T-helper 1 cell treated with Interleukin-12 subunit alpha and Interleukin-12 subunit beta and Interleukin-4 antibody, amounts not matched to agents 30 μg/mL and 1 μg/mL, for 36 hours (primary cell): ENCODE measurements at regions not wholly inside any gene's neighbourhood (a gene's known extent, or its start where the extent isn't known, plus 50 kb on each side); places are given as distances from the start of the nearest gene placed in this dataset.
A peak's percentile ranks its signal among the peaks of the same experiment; 100 is the strongest.

Experiments used
- H3K27ac Mint-ChIP-seq: one replicate; pipeline ENCODE4 v1.8.0; 2021; ENCODE audit warnings: mild to moderate bottlenecking, mixed read lengths
- H3K27me3 Mint-ChIP-seq: one replicate; pipeline ENCODE4 v1.8.0; 2021; ENCODE audit warnings: low read depth, mixed read lengths
- H3K36me3 Mint-ChIP-seq: one replicate; pipeline ENCODE4 v1.8.0; 2021; ENCODE audit warnings: low read depth, mixed read lengths
- H3K4me1 Mint-ChIP-seq: one replicate; pipeline ENCODE4 v1.8.0; 2021; ENCODE audit warnings: low read depth, mixed read lengths
- H3K4me3 Mint-ChIP-seq: one replicate; pipeline ENCODE4 v1.8.0; 2021; ENCODE audit warnings: mild to moderate bottlenecking, moderate library complexity, mixed read lengths
- H3K9me3 Mint-ChIP-seq: one replicate; pipeline ENCODE4 v1.8.0; 2021; ENCODE audit warnings: mixed read lengths

DNA sequence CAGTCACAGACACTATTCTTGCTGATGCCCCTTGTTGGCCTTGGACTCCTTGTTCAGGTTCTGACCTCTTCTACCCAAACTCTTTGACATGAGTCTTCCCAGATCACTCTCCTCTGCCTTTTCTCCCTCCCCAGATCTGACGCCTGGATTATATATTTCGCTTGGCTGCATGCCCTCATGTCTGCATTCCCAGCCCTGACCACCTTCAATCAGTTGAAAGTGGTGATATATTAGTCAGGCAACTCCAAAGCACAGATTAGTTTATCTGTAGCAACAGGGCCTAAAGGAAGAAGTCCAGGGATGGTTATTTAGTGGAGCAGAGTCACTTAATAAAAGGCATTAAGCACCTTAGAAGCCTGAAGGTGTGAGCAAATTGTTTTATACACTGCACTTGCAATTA, 110.0 kb upstream of the GUCA2B start:
- Mint-ChIP-seq H3K4me3 (no peak overlapping the region), H3K36me3 (no peaks in the 10 kb centered on the region), H3K9me3 (no peaks in the 10 kb centered on the region), H3K27me3 (peaks cover 19% of the 10 kb centered on the region), H3K27ac (no peak overlapping the region), H3K4me1 (no peaks in the 10 kb centered on the region)

DNA sequence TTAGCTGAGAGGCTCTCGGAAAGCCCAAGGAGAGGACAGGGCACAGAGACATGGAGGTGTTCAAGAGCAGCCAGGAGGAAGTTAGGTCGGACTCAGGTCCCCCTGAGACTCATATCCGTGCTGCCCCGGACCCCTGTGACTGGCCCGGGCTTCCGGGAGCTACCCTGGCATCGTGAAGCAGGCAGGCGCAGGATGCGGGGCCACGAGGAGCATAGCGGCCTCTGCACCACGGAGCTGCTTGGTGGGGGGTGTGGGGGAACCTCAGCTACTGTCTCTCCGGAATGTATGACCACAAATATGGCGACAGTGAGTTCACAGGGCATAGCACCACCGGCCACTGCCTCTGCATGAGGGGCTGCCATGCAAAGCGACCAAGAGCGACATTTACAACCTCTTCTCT, 112.2 kb upstream of the GUCA2B start:
- Mint-ChIP-seq H3K36me3 (no peaks in the 10 kb centered on the region), H3K4me3 (no peak overlapping the region), H3K9me3 (no peaks in the 10 kb centered on the region)

DNA sequence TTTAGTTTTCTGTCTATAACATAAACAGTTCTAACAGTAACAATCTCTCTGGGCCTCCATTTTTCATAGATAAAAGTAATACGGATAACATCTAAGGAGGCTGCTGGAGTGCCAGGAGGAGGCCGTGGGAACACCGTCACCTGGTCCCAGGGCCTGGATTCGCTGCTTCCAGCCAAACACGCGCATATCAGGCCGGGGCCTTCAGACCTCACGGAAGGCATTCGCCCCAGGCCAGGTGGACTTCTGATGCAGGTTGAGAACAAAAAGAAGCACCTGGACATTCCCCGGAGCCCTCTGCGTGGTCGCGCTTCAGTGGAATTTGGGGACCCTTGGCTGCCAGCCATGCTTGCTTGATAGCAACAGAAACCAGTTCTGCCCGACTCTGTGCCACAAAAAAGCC, 113.1 kb upstream of the GUCA2B start:
- Mint-ChIP-seq H3K4me3 (no peak overlapping the region), H3K36me3 (no peaks in the 10 kb centered on the region), H3K4me1 (peaks cover 2% of the 10 kb centered on the region), H3K27me3 (peaks cover 10% of the 10 kb centered on the region), H3K9me3 (no peaks in the 10 kb centered on the region), H3K27ac (no peak overlapping the region)

More for the DNA sequence above, 112.2 kb upstream of the GUCA2B start:
- peaks cover 2% of the 10 kb centered on the region for H3K4me1 Mint-ChIP-seq
- H3K27me3 Mint-ChIP-seq: peaks cover 15% of the 10 kb centered on the region
- no peak overlapping the region for H3K27ac Mint-ChIP-seq

DNA sequence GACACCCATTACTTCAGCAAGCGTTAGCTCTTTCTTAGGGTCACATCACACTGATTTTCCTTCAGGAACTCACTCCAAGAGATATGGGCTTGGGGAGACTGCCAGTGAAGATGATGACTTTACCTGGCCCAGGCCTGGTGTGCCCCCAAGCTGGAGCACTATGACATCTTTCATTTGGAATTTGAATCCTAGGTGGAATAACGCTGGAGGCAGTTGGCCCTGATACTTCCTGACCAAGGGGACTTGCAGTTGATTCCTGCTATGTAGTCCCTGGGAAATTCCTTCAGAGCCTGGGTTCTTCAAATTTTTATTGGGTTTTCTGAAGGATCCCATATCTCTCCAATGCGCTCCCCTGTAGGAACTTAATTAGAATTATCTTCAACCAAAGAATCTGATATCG, 114.9 kb upstream of the GUCA2B start:
- no peak overlapping the region for H3K4me3 Mint-ChIP-seq
- H3K4me1 Mint-ChIP-seq: peaks cover 14% of the 10 kb centered on the region
- no peaks in the 10 kb centered on the region for H3K9me3 Mint-ChIP-seq
- peaks cover 8% of the 10 kb centered on the region for H3K27me3 Mint-ChIP-seq
- H3K36me3 Mint-ChIP-seq: no peaks in the 10 kb centered on the region
- no peak overlapping the region for H3K27ac Mint-ChIP-seq

DNA sequence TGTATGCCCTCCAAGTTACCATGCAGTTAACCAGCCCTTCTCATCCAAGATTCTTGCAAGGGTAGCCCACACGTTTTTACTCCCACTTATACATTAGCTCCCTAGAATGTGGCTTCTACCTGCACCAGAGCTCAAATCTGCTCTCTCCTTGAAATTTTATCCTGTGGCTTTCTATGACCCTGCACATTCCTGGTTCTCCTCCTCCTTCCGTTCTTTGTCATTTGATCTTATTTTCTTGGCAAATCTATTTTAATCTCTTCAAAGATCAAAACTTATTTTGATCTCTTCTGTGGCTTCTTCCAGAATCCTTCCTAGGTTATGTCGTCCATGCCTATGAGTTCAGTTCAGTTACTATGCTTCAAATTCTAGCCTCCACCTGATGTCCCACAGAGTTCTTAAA, 115.6 kb upstream of the GUCA2B start:
- no peaks in the 10 kb centered on the region for H3K9me3 Mint-ChIP-seq
- H3K27me3 Mint-ChIP-seq: peaks cover 8% of the 10 kb centered on the region
- H3K4me3 Mint-ChIP-seq: no peak overlapping the region
- peaks cover 17% of the 10 kb centered on the region for H3K4me1 Mint-ChIP-seq
- H3K27ac Mint-ChIP-seq: no peak overlapping the region
- H3K36me3 Mint-ChIP-seq: no peaks in the 10 kb centered on the region

DNA sequence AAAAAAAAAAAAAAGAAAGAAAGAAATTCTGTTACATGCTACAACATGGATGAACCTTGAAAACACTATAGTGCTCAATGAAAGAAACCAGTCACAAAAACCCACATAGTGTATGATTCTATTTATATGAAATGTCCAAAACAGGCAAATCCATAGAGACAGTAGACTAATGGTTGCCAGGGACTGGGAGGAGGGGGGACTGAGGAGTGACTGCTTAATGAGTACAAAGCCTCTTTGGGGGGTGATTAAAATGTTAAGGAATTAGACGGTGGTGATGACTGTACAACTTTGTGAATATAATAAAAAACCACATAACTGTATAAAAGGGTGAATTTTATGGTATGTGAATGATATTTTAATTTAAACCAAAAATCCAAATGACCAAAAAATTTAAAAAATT, 116.0 kb upstream of the GUCA2B start:
- Mint-ChIP-seq H3K27me3 (peaks cover 8% of the 10 kb centered on the region), H3K36me3 (no peaks in the 10 kb centered on the region), H3K27ac (no peak overlapping the region), H3K4me3 (no peak overlapping the region), H3K9me3 (no peaks in the 10 kb centered on the region), H3K4me1 (peaks cover 20% of the 10 kb centered on the region)

DNA sequence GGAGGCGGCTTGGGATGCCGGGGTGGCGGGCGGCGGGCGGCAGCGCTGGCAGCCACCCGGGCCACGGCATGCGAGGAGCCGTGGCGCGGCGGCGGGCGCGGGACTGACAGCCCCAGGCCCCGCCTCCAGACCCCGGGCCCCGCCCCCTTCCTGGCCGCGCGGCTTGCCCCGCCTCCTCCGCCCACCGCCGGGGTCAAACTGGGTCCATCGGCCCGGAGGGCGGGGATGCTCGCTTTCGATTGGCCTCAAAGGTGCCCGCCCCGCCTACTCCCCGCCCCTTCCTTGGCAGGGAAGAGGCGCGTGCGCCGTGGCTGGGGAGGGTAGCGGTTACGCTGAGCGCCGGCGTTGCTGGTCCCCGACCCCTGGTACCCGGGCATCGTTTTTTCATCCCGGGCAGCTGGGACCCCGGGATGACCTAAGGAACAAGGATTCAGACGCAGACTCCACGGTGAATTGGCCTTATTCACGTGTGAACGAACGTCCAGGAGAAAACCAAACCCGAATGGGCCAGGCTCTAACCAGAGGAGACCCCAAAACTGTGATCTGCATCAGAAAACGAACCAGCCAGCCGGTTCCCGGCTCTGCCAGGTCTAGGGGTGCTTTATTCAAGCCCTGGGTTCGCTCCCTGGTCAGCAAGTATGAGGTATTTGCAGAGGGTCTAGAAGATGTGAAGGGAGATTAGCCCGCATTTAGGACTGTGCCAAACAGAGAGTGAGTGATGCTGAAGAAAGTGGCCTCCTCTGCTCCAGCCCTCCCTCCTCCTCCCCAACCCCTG, 117.2 kb upstream of the GUCA2B start:
- Mint-ChIP-seq H3K27me3 (peaks cover 8% of the 10 kb centered on the region), H3K9me3 (peaks cover 4% of the 10 kb centered on the region), H3K4me3 (peak overlapping the region; percentile 79), H3K36me3 (no peaks in the 10 kb centered on the region), H3K27ac (peak overlapping the region; percentile 55), H3K4me1 (peaks cover 29% of the 10 kb centered on the region)

DNA sequence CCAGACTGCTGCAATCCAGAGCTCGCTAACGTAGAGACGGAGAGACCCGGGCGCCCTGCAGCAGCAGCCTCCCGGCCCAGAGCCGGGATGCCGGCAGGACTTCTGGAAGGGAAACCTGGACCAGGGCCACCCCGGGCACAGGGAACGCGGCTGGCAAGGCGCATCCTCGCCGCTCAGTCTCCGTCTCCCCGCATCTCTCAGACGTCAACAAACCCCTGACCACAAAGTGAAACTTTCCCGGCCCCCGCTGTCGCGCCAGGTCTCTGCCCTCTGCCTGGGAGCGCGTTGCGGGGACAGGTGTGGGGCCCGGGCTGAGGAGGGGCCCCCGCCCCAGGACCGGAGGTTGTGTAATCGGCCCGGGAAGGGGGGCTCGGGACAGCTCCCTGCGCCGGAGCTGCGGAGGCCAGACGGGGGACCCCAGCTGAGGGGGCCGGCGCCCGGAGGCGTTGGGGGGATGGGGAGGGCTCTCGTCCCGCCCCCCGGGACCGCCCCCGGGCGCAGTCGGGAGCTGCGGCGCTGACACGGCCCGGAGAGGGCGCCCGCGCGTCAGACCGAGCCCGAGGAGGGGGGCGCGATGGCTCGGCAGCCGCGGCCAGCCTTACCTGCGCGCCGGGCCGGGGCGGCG, 116.6 kb upstream of the HIVEP3 start:
- Mint-ChIP-seq H3K4me1 (peaks cover 31% of the 10 kb centered on the region), H3K4me3 (peak overlapping the region; percentile 85), H3K36me3 (no peaks in the 10 kb centered on the region), H3K9me3 (peaks cover 5% of the 10 kb centered on the region), H3K27me3 (peaks cover 8% of the 10 kb centered on the region), H3K27ac (peak overlapping the region; percentile 16)

DNA sequence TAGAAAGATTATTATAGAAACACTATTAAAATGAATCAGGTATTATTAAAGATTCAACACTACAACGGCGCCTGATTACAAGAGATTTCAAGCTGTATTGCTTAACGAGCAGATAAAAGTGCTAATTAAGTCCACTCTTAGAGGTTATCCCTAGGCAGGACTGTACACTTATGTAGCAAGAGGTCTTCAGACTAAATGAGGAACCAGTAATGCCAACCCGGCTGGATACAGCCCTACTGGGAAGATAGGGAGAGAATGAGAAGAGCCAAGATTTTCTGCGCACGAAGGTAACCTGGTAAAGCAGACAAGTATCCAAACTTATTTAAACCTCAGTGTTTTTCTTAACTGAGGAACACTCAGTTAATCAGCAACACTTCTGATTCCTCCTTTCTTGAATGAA, 115.7 kb upstream of the HIVEP3 start:
- Mint-ChIP-seq H3K36me3 (no peaks in the 10 kb centered on the region), H3K27ac (peak overlapping the region; percentile 16), H3K9me3 (peaks cover 5% of the 10 kb centered on the region)

DNA sequence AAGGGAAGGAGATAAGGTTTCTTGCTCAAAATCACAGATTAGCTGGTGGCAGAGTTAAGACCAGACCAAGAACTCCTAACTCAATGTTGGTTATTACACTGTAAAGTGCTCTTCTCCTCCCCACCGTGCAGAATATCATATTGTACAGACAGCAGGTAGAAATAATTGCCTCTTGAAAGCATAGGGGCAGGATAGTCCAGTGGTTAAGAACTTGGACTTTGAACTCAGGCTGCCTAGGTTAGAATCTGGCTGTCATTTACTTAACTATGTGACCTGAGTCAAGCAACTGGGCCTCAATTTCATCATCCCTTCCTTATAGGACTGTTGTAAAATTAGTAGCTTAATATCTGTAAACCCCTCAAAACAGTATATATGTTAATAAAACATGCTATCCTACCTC, 114.9 kb upstream of the HIVEP3 start:
- Mint-ChIP-seq H3K27ac (no peak overlapping the region), H3K9me3 (peaks cover 10% of the 10 kb centered on the region), H3K4me3 (no peak overlapping the region), H3K4me1 (peaks cover 31% of the 10 kb centered on the region), H3K36me3 (no peaks in the 10 kb centered on the region), H3K27me3 (peaks cover 8% of the 10 kb centered on the region)

More for the DNA sequence above, 115.7 kb upstream of the HIVEP3 start:
- H3K4me3 Mint-ChIP-seq: peak overlapping the region; percentile 85
- H3K27me3 Mint-ChIP-seq: peaks cover 8% of the 10 kb centered on the region
- peaks cover 31% of the 10 kb centered on the region for H3K4me1 Mint-ChIP-seq

DNA sequence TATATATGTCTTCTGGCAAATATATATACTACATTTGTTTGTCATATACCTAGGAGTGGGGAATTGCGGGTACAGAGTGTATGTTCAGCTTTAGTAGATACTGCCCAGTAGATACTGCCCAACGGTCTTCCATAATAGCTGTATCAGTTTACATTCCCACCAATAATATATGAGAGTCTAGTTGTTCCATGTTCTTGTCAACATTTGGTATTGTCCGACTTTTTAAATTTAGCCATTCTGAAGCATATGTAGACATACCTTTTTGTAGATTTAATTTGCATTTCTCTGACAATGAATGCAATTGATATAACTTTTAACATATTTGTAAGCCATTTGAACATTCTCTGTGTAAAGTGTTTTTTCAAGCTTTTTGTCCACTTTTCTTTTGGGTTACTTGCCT, 99.0 kb upstream of the HIVEP3 start:
- Mint-ChIP-seq H3K4me1 (peaks cover 18% of the 10 kb centered on the region), H3K36me3 (peaks cover 6% of the 10 kb centered on the region), H3K9me3 (peaks cover 12% of the 10 kb centered on the region), H3K27me3 (no peaks in the 10 kb centered on the region), H3K27ac (no peak overlapping the region), H3K4me3 (no peak overlapping the region)

DNA sequence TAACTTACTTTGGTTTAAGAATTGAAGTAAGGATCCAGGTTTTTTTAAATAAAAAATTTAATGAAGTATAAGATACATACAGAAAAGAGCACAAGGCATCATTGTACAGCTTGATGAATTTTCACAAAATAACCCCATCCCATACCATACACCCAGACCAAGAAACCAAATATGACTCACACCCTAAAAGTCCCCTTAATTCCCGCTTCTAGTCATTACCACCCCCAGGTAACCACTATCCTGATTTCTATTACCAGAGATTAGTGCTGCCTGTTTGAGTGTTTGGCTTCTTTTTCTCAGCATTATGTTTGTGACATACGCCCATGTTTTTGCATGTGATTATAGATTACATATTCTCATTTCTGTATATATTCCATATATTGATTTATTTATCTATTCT, 98.5 kb upstream of the HIVEP3 start:
- H3K27me3 Mint-ChIP-seq: no peaks in the 10 kb centered on the region
- H3K4me3 Mint-ChIP-seq: no peak overlapping the region
- peaks cover 6% of the 10 kb centered on the region for H3K36me3 Mint-ChIP-seq
- H3K27ac Mint-ChIP-seq: no peak overlapping the region
- H3K9me3 Mint-ChIP-seq: peaks cover 12% of the 10 kb centered on the region
- peaks cover 18% of the 10 kb centered on the region for H3K4me1 Mint-ChIP-seq

DNA sequence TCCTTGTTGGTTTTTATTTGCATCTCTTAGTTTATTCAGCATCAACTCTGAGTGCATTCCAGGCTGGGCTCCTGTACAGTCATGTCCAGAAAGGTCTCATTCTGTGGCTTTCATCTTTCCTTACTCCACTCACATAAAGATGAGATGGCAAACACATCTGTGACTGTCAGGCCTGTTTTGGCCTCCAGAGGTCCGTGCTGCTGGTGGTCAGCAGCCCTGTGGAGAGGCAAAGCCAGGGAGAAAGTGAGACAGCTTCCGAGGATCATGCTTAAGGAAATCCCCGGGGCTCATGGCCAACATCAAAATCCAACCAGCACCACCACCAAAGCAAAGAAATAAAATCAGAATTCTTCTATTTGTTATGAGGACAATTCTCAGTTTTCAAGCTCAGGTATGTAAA, 96.1 kb upstream of the HIVEP3 start:
- H3K4me1 Mint-ChIP-seq: peaks cover 21% of the 10 kb centered on the region
- no peak overlapping the region for H3K4me3 Mint-ChIP-seq
- H3K27me3 Mint-ChIP-seq: peaks cover 3% of the 10 kb centered on the region
- peaks cover 12% of the 10 kb centered on the region for H3K9me3 Mint-ChIP-seq
- H3K27ac Mint-ChIP-seq: no peak overlapping the region
- H3K36me3 Mint-ChIP-seq: peaks cover 4% of the 10 kb centered on the region

DNA sequence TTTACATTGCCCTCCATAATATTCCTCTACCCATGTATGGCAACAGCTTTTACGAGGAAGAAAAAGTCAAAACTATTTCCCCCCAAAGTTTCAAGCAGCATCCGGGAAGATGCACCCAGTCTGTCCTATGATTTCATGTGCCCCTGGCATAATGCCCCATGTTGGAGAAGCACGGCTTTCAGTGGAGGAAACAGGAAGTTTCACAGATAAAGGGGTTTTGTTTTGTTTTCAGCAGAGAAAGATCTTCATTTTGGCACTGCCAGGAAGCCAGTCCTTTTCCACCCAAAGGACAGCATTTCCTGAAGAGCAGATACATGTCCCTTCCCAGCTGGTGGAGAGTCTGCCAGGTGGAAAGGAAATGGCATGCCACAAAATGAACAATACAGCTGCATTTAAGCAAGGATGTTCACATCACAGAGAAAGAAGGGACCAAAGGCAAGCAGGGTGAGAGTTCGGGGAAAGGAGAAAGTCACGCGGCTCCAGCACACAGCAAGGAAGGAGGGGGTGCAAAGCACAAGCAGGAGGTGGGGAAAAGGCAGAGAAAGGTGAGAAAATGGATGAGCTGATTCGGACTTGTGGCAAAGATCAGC, 95.3 kb upstream of the HIVEP3 start:
- H3K27ac Mint-ChIP-seq: peak overlapping the region; percentile 28

DNA sequence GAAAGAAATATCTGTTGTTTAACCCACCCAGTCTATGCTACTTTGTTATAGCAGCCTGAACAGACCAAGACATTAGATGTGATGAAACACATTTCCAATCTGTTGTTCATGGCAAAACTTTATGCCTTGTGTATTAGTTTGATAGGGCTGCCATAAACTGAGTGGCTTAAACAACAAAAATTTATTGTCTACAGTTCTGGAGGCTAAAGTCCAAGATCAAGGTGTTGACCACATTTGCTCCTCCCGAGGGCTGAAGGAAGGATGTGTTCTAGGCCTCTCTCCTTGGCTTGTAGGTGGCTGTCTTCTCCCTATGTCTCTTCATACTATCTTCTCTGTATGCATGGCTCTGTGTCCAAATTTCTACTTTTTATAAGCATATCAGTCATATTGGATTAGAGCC, 94.1 kb upstream of the HIVEP3 start:
- H3K27me3 Mint-ChIP-seq: peaks cover 3% of the 10 kb centered on the region
- peaks cover 25% of the 10 kb centered on the region for H3K4me1 Mint-ChIP-seq
- H3K36me3 Mint-ChIP-seq: peaks cover 4% of the 10 kb centered on the region
- peaks cover 2% of the 10 kb centered on the region for H3K9me3 Mint-ChIP-seq
- H3K27ac Mint-ChIP-seq: no peak overlapping the region
- no peak overlapping the region for H3K4me3 Mint-ChIP-seq

More for the DNA sequence above, 95.3 kb upstream of the HIVEP3 start:
- Mint-ChIP-seq H3K27me3 (peaks cover 3% of the 10 kb centered on the region), H3K4me1 (peaks cover 22% of the 10 kb centered on the region), H3K36me3 (peaks cover 4% of the 10 kb centered on the region), H3K4me3 (peak overlapping the region; percentile 35), H3K9me3 (peaks cover 12% of the 10 kb centered on the region)
